Activated T-cell treated with anti-CD3 and anti-CD28 coated beads, Interleukin-2, amount 50 U/mL, for 4 hours (primary cell): ENCODE measurements at regions not wholly inside any gene's neighbourhood (a gene's known extent, or its start where the extent isn't known, plus 50 kb on each side); places are given as distances from the start of the nearest gene placed in this dataset.
A peak's percentile ranks its signal among the peaks of the same experiment; 100 is the strongest.

Experiments used
- ATAC-seq, 2 donors: fragments of 200-7000 bp; cut with Tn5 transposase; one replicate each; pipeline ENCODE4 v1.10.0; 2021
- DNase-seq: peaks from one replicate; pipeline ENCODE4 v3.0.0-alpha.2; 2020
- H3K27me3 Mint-ChIP-seq: one replicate; pipeline ENCODE4 v1.8.0; 2021; ENCODE audit warnings: low read depth, mixed read lengths
- H3K36me3 Mint-ChIP-seq: one replicate; pipeline ENCODE4 v1.8.0; 2022; ENCODE audit warnings: mixed read lengths; ENCODE audit not compliant: insufficient read depth
- H3K4me1 Mint-ChIP-seq: one replicate; pipeline ENCODE4 v1.8.0; 2021; ENCODE audit warnings: low read depth, mixed read lengths
- H3K4me3 Mint-ChIP-seq: one replicate; pipeline ENCODE4 v1.8.0; 2021; ENCODE audit warnings: mild to moderate bottlenecking, moderate library complexity, mixed read lengths
- H3K9me3 Mint-ChIP-seq: one replicate; pipeline ENCODE4 v1.8.0; 2021; ENCODE audit warnings: mixed read lengths

DNA sequence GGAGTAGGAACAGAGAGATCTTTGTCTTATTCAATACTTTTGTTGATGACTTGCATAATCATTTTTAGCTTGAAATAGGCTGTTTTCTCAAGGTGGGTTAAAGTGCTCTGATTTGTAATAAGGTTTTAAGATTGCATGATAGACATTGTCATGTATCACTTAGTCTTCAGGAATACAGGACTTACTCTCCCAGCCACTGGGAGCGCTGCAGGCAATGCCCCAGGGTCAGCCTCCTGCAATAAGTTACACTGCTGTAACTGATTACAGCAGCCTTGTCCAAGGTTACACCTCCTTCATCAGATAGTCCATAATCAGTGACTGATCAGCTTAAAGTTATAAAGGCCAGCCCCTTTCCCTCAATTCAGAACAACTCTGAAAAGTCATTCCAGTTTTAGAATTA, 218.6 kb downstream of the ESM1 start:
- no peak for ATAC-seq
- no peak for DNase-seq
- Mint-ChIP-seq H3K4me1 (no peaks in the 10 kb centered on the region), H3K36me3 (no peaks in the 10 kb centered on the region), H3K27me3 (no peaks in the 10 kb centered on the region), H3K4me3 (no peak overlapping the region), H3K9me3 (no peaks in the 10 kb centered on the region)

DNA sequence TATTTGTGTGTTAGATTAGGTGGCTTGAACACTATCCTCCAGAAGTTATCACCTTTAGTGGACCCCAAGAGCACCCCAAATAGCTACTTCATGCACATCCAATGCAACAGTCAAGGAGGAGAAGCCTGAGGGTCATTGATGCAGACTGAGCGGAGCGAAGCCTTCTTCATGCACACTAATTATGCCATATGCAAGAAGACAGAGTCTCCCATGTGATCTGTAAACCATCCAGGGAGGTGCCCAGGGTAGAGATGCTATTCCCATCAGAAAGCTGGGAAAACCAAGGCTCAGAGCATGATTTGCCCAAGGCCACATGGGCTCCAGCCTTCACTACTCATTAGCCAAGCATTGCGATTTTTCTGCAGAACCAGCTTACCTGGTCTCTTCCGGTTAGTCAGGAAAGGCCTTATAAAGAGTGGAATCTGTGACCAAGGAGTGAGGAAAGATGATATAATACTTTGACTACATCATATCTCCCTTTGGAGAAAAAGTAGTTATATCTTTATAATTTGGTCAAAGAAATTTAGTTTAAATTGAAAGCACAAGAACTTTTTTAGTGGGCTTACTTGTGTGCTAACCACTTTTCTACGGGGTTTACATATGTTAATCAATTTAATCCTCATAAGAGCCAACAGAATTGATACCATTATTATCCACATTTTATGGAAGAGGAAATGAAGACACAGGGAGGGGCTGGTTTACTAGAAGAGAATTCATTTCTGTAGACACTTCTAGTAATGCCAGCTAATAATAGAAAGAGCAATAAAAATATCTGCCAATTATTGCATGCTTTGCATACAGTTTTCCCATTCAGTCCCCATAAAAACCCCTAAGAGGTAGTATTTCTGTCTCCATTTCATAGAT, 220.0 kb downstream of the ESM1 start:
- no peaks in the 10 kb centered on the region for H3K9me3 Mint-ChIP-seq
- no peak for DNase-seq
- ATAC-seq, result no peak
- no peaks in the 10 kb centered on the region for H3K36me3 Mint-ChIP-seq
- peaks cover 2% of the 10 kb centered on the region for H3K4me1 Mint-ChIP-seq
- no peak overlapping the region for H3K4me3 Mint-ChIP-seq
- H3K27me3 Mint-ChIP-seq, result no peaks in the 10 kb centered on the region

DNA sequence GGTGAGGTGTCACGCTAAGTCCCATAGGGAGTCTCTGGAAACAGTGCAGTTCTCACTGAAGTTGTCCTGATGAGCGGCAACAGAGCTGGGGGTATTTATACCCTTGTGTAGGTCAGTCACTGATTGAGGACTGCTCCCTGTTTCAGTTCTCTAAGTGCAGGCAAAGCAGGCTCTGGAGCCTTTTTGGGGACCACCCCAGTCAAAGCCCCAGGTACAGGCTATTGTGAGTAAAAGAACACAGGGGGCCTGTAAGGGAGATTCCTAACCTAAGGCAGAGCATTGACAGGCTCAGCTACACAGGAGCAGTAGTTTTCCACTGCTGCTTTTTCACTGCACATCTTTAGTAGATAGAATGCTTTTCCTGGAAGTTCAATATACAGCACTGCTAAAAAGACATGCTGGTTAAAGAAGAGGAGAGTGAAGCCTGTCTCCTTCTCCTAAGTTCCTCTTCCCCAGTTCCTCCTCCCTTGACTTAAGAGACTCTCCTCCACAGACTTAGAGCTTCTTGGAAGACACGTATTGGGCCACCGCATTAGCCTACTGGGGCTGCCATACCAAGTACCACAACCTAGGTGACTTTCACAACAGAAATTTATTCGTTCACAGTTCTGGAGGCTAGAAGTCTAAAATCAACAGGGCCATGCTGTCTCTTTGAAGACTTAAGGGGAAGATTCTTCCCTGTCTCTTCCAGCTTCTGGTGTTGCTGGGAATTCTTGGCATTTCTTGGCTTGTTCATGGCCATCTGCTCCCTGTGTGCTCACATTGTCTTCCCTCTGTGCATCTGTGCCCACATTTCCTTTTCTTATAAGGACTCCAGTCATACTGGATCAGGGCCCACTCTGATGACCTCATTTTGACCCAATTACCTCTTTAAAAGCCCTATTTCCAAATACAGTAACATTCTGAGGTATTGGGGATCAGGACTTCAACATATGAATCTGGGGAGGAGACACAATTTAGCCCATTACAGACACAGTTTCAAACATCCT, 221.0 kb downstream of the ESM1 start:
- H3K36me3 Mint-ChIP-seq, result no peaks in the 10 kb centered on the region
- no peaks in the 10 kb centered on the region for H3K9me3 Mint-ChIP-seq
- H3K4me1 Mint-ChIP-seq, result peaks cover 2% of the 10 kb centered on the region
- H3K4me3 Mint-ChIP-seq, result no peak overlapping the region
- ATAC-seq (no peak), DNase-seq (no peak)
- no peaks in the 10 kb centered on the region for H3K27me3 Mint-ChIP-seq

DNA sequence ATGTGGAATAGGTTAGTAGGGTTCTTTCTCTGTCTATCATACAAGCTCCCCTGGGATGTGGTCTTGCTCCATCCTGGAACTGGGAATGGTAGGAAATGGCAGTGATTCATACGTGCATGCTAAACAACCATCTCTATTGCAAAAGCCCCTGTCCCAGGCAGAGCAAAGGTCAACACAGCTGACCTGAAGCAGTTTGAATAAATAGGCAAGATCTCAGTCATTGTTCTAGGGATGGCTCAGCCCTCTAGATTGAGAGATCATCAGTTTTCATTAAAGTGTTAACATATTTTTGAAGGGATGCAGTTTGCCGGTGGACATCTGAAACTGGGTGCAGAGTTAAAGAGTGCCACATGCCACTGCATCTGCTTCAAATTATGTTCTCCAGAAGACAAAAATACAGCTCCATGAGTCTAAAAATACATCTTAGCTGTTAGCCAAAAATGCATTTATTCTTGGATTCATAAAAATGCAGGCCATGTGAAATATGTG, 224.1 kb downstream of the ESM1 start:
- no peak for ATAC-seq
- H3K4me1 Mint-ChIP-seq, result peaks cover 13% of the 10 kb centered on the region
- DNase-seq, result no peak
- no peaks in the 10 kb centered on the region for H3K36me3 Mint-ChIP-seq
- H3K27me3 Mint-ChIP-seq, result no peaks in the 10 kb centered on the region
- H3K4me3 Mint-ChIP-seq, result no peak overlapping the region
- H3K9me3 Mint-ChIP-seq, result no peaks in the 10 kb centered on the region

DNA sequence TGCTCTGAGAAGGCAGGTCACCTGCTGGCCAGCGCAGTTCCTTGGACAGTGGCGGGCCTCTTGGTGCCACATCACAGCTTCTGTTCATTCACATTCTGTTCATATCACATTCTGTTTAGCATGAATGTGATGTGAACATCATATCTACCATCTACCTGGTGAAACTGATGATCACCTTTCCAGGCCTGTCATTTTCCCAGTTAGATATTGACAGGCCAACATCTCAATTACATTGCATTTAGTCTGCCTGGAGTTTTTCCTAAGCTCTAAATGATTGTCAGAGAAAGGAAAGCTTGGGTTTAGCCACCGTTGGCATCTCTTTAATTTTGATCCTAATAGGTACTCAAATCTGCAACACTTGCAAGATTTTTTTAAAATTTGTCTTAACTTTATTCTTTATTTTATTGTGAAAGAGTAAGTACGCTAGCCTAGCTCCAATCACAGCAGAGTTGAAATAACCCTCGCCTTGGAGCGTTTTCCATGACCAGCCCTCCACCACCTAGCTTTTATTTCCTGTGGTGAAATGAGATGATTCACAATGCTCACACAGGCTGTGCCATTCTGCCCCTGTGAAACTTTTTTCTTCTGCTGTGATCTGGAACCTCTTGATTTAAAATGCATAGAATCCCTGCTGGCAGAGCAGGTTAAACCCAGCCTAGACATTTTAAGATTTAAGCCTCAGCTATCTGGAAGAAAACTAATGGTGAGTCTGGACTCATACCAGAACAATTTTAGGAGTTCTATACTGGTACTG, 225.0 kb downstream of the ESM1 start:
- no peaks in the 10 kb centered on the region for H3K9me3 Mint-ChIP-seq
- no peak overlapping the region for H3K4me3 Mint-ChIP-seq
- no peaks in the 10 kb centered on the region for H3K27me3 Mint-ChIP-seq
- DNase-seq (no peak), ATAC-seq (no peak)
- peaks cover 21% of the 10 kb centered on the region for H3K4me1 Mint-ChIP-seq
- H3K36me3 Mint-ChIP-seq, result no peaks in the 10 kb centered on the region

DNA sequence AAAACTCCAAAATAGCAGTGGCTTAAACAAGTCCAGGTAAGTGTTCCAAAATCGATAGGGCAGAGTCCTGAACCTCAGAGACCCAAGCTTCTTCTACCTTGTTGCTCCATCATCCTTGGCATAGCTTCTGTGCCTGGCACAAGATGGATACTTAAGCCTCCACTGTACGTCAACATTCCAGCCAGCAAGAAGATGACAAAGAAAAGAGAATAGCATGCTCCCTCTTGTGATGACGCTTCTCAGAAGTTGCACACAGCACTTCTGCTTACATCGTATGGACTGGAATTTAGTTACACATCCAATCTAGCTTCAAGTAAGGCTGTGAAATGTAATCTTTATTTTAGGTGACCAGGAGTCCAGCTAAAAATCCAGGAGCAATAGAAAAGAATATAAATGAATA, 227.4 kb downstream of the ESM1 start:
- no peak overlapping the region for H3K4me3 Mint-ChIP-seq
- no peaks in the 10 kb centered on the region for H3K9me3 Mint-ChIP-seq
- no peaks in the 10 kb centered on the region for H3K36me3 Mint-ChIP-seq
- H3K27me3 Mint-ChIP-seq, result no peaks in the 10 kb centered on the region
- DNase-seq (no peak), ATAC-seq (no peak)
- H3K4me1 Mint-ChIP-seq, result peaks cover 23% of the 10 kb centered on the region

DNA sequence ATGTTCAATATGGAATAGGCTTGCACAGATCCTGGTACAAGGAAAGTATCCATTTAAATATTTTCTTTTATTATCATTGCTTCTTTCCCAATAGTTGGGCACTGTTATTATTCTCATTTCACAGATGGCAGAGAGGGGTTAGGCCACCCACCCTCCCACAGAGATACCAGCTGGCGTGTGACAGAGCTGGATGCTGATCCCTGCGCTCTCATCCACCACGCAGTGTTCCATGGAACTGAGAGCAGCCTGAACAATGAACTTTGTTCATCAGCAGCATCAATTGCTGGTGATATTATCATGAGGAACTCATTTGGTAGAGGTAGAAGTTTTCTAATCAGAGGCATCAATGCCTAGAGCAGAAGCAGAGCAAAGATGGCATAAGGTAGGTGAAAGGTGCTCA, 227.9 kb downstream of the ESM1 start:
- Mint-ChIP-seq H3K4me3 (no peak overlapping the region), H3K36me3 (no peaks in the 10 kb centered on the region), H3K27me3 (no peaks in the 10 kb centered on the region), H3K9me3 (no peaks in the 10 kb centered on the region), H3K4me1 (peaks cover 23% of the 10 kb centered on the region)
- DNase-seq, result no peak
- no peak for ATAC-seq

DNA sequence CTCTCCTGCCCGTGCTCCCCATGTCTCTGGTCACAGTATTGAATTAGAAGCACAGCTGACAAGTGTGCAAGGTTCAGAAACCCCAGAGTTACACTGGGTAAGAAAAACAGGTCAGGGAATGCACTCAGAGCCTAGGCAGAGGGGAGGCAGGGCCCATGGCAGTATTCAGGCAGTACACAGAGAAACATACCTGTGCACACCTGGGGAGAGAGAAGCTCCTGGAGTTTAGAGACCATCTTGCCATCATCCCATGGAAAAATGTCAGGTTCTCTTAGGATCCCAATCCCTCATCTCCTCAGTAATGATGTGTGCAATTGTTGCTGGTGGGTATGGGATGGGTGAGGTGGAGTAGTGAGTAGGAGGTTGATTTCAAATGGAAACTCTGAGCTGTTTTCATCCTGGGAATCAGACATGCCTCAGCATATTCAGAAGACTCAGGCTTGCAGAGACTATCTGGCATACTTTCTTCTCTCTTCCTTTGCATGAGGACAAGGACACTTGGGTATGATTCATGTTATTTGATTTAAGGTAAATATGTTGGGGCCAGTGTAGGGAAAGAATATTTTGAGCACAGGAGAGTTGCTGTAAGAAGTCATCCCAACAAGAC, 228.5 kb downstream of the ESM1 start:
- Mint-ChIP-seq H3K4me1 (peaks cover 23% of the 10 kb centered on the region), H3K9me3 (no peaks in the 10 kb centered on the region), H3K4me3 (no peak overlapping the region), H3K27me3 (no peaks in the 10 kb centered on the region), H3K36me3 (no peaks in the 10 kb centered on the region)
- DNase-seq, result no peak
- no peak for ATAC-seq

DNA sequence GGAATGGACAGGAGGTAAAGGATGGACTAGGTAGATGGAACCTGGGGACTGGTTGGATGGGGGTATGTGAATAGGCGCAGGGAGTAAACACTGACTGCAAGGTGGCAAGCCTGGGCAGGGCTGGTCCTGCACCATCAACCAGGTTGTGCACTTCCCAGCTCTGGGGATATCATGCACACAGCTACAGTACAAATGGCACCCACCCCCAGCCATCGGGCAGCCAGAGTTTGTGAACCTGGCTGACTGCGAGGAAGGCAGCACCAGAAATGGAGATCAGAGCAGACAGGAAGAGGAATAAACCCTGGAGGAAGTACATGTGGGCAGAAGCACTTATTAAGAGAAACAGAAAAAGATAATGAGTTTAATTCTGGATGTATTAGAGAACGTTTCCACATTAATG, 229.1 kb downstream of the ESM1 start:
- H3K27me3 Mint-ChIP-seq, result no peaks in the 10 kb centered on the region
- no peak overlapping the region for H3K4me3 Mint-ChIP-seq
- ATAC-seq (no peak), DNase-seq (no peak)
- no peaks in the 10 kb centered on the region for H3K36me3 Mint-ChIP-seq
- no peaks in the 10 kb centered on the region for H3K9me3 Mint-ChIP-seq
- H3K4me1 Mint-ChIP-seq, result peaks cover 23% of the 10 kb centered on the region

DNA sequence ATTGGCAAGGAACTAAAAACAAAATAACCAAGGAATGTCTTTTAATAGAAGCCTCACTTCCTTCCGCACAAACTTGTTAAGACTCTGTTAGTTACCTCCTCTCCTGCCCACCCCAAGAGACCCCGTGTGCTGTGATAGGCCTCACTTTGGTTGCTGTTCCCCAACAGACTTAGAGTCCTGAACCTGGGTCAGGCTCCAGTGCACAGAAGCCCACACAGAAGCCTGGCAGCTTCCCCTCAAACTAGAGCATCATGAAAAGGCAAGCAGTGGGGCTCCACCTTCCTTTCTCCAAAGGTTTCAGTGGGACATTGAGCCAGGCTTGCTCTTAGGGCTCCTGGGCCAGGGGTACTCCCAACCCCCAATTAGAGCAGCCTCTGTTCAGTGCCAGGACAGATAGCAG, 230.5 kb downstream of the ESM1 start:
- H3K27me3 Mint-ChIP-seq, result no peaks in the 10 kb centered on the region
- ATAC-seq, result no peak

DNA sequence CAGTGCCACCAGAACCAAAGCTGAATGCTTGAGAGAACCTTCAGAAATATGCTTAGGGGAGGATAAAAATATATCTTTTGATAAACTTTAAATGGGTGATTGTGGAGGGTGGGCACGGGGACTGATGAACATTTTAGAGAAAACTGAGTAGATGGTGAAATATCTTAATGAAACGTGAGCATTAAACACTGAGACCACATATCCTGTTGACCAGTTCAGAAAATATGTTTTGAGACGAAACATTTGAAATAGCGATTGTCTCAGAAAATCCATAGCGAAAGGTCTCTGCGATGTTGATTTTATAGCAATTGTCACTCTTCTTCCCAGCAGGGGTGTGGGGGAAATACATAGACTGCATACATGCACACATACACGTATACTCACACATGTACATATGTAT, 231.0 kb downstream of the ESM1 start:
- DNase-seq (no peak), ATAC-seq (no peak)
- Mint-ChIP-seq H3K27me3 (no peaks in the 10 kb centered on the region), H3K4me3 (no peak overlapping the region), H3K4me1 (peaks cover 21% of the 10 kb centered on the region), H3K36me3 (no peaks in the 10 kb centered on the region), H3K9me3 (no peaks in the 10 kb centered on the region)

More for the DNA sequence above, 230.5 kb downstream of the ESM1 start:
- Mint-ChIP-seq H3K9me3 (no peaks in the 10 kb centered on the region), H3K36me3 (no peaks in the 10 kb centered on the region), H3K4me3 (no peak overlapping the region), H3K4me1 (peaks cover 21% of the 10 kb centered on the region)
- DNase-seq, result no peak

DNA sequence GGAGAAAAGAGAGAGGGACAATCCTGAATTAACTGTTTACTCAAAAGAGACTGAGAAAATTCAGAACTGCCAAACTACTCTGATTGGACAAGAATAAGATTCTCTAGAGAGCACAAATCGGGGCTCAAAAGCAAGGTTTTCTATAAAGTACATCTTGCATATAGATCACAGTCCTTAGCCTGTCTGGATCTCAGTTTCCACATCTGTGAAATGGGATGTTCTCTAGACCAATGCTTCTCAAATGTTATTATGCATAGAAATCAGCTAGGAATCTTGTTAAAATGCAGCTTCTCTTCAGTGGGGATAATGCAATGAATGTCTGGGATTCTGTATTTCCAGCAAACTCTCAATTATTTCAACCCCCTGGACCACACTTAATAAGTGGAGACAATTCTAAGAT, 231.6 kb downstream of the ESM1 start:
- no peaks in the 10 kb centered on the region for H3K9me3 Mint-ChIP-seq
- H3K4me1 Mint-ChIP-seq, result peaks cover 21% of the 10 kb centered on the region

DNA sequence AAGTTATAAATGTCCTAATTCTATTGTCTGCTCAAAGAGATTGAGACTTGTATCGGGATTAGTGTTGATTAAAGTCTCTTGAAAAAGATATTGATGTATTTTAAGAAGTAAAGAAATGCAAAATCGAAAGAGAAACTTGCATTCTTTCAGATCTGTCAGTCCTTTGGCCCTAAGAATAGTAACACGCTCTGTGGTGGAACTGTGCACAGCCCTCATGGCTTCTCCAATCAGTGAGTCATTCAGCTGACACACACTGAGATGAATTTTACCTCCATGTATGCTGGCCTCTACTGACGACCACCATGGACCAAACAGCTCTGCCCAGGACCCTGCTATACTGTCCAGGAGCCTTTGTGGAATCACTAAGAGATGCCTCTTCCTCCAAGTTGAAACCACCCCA, 232.4 kb downstream of the ESM1 start:
- H3K4me3 Mint-ChIP-seq, result no peak overlapping the region
- ATAC-seq (peak in 1 of 2 donors; percentile 48), DNase-seq (no peak)
- no peaks in the 10 kb centered on the region for H3K36me3 Mint-ChIP-seq
- H3K4me1 Mint-ChIP-seq, result peaks cover 21% of the 10 kb centered on the region
- no peaks in the 10 kb centered on the region for H3K27me3 Mint-ChIP-seq
- no peaks in the 10 kb centered on the region for H3K9me3 Mint-ChIP-seq

More for the DNA sequence above, 231.6 kb downstream of the ESM1 start:
- Mint-ChIP-seq H3K36me3 (no peaks in the 10 kb centered on the region), H3K27me3 (no peaks in the 10 kb centered on the region), H3K4me3 (no peak overlapping the region)
- no peak for DNase-seq
- no peak for ATAC-seq

DNA sequence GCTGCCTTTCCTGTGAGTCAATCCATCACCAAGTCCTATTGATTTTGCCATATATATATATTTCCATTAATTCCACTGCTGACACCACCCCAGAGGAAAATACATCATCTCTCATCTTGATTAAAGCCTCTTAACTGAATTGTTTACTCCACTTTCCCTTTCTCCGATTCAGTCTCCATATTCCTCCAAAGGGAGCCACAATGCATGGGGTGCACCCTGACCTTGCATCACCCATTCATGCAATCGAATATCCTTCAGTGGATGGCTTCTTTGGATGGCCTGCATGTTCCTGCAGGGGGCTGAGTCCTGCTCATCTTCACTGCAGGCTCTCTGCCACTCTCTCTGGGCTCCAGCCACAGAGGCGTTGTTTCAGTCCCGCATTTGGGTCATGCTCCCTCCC, 231.0 kb downstream of the SNX18 start:
- Mint-ChIP-seq H3K4me1 (peaks cover 21% of the 10 kb centered on the region), H3K36me3 (no peaks in the 10 kb centered on the region), H3K9me3 (no peaks in the 10 kb centered on the region), H3K27me3 (no peaks in the 10 kb centered on the region), H3K4me3 (no peak overlapping the region)
- DNase-seq (no peak), ATAC-seq (no peak)
